Motor neuron (in vitro differentiated cells): ENCODE measurements at regions not wholly inside any gene's neighbourhood (a gene's known extent, or its start where the extent isn't known, plus 50 kb on each side); places are given as distances from the start of the nearest gene placed in this dataset.

Experiments
- ATAC-seq, 8 experiments: fragments of 200-7000 bp; cut with Tn5 transposase; replicated peaks in 6 of 8; 2 replicates each; pipeline ENCODE4 v1.8.0; 2021; ENCODE audit warnings: mild to moderate bottlenecking in 8 of 8, moderate library complexity in 8 of 8
- H3K27ac ChIP-seq, 2 donors: fragments of 250-450 bp; sonication (Bioruptor Pico); 2 replicates each; pipeline ENCODE4 v1.9.0; 2021; ENCODE audit warnings: antibody characterized with exemption in 2 of 2, mild to moderate bottlenecking in 2 of 2, moderate library complexity in 1 of 2
- H3K4me1 ChIP-seq, 2 donors: fragments of 250-450 bp; sonication (Bioruptor Pico); replicated peaks in 1 of 2; 2 replicates each; pipeline ENCODE4 v1.6.1; 2021; ENCODE audit warnings: antibody characterized with exemption in 2 of 2, mild to moderate bottlenecking in 2 of 2, moderate library complexity in 1 of 2
- H3K4me3 ChIP-seq, 5 donors: fragments of 250-450 bp; sonication (Bioruptor Pico); 2 replicates each; pipeline ENCODE4 v1.9.0; 2021; ENCODE audit warnings: antibody characterized with exemption in 5 of 5, mild to moderate bottlenecking in 5 of 5, moderate library complexity in 4 of 5
- WGBS, 10 experiments: fragments of 450-650 bp; shearing (Covaris generic); methylation state at CpG; one replicate each; pipeline ENCODE4 v1.0.0; 2022; 5-methylcytosine and 5-hydroxymethylcytosine counted together
- in situ Hi-C, 9 experiments: fragments of 400-800 bp; cut with MboI; loops; one replicate each; pipeline ENCODE4 v1.15.0; 2021; ENCODE audit warnings: low sequenced_read_pairs in 9 of 9, low pct_unique_long_range_greater_than_20kb in 2 of 9; ENCODE audit not compliant: unreplicated experiment in 9 of 9

DNA sequence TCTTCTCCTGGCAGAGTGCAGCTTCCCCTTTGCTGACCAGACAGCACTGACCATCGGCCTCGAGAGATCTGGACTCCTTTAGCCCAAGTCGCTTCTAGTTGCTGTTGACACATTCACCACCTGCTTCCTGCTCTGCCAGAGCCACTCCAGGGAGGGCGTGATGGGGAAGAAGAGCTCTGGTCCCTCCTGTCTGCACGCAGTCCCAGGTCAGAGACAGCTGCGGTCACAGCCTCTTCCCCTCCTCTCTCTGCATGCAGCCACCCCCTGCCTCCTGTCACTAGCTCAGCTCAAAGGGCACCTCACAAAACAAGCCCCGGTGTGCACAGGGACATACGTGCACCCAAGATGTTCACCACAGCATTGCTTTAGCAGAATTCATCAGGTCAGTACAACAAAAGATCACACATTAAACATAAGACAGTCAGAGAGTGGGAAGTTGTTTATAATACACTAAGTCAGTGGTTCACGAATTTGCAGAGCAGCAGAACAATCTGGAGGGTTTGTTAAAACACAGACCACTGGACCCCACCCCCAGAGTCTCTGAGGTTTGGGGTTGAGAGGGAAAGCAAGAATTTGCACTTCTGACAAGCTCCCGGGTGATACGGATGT lies 132.9 kb downstream of the SYF2 start:
- ATAC-seq: peak in 5 of 8 experiments; percentile 54 to 73 (median 70)
- in situ Hi-C loops: no loop called here
- H3K4me1 ChIP-seq: peaks cover 0 to 8% of the 10 kb centered on the region in 2 donors
- H3K27ac ChIP-seq: no peak overlapping the region
- no peak overlapping the region for H3K4me3 ChIP-seq
- 7 to 71% (median 29%) methylated on average over 3 to 8 of the region's 11 CpGs; no CpG with 5 or more reads in 1 of the 10 experiments for WGBS, 10 experiments

DNA sequence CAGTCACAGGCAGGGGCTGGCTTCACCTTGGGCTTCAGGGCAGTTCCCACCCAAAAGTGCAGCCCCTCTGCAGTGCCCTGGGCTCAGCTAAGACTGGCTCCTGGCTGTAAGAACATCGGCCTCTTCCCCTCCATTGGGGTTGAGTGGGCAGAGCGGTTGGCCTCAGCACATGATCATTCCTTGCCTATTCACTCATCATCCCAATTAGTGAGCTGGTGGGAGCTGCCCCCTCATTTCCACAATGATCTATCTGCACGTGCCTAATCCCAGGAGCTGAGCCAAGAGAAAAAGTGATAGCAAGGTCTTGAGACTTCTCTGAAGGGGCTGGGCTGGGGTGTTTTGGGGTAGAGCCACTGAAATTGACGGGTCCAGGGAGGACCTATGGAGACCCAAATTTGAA lies 133.6 kb downstream of the SYF2 start:
- ATAC-seq: no peak
- in situ Hi-C loops: no loop called here
- Histone ChIP-seq H3K27ac (no peak overlapping the region), H3K4me1 (peaks cover 0 to 8% of the 10 kb centered on the region in 2 donors), H3K4me3 (no peak overlapping the region)
- 13 to 67% (median 56%) methylated on average over 1 to 3 of the region's 4 CpGs; no CpG with 5 or more reads in 6 of the 10 experiments for WGBS, 10 experiments

DNA sequence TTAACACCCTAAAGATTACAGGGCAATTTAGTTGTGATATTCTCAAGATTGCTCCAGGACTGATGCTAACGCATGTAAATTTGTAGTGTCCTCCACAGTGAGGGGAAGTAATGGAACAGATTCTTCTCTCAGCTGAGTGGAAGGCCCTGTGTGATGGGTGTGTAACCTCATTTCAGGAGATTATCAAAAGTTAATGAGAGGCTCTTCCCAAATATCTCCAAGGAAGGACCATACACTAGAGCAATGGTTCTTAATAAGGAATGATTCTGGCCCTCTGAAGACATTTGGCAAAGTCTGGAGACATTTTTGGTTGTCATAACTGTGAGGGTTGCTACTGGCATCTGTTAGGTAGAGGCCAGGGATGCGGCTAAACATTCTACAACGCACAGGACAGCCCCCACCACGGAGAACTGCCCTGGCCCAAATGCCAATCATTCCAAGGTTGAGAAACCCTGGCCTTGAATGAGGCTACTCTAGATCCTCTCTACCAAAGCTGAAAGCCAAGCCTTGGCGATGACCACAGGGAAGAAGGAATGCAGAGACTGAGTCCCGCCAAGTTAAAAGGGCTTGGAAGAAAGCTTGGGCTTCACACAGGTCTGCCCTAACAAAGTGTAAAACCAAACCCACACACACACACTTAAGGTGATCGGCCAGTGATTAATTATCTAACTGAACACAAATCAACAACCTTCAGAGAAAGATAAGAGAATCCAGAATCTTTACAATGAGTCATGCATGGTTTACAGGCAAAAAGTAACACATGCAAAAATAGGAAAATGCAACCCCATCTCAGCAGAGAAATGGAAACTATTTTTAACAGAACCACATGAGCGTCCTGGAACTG lies 135.8 kb downstream of the SYF2 start:
- H3K4me1 ChIP-seq: peaks cover 0 to 8% of the 10 kb centered on the region in 2 donors
- H3K4me3 ChIP-seq: no peak overlapping the region
- ATAC-seq: no peak
- 32 to 100% (median 77%) methylated on average over 1 to 8 of the region's 8 CpGs for WGBS, 10 experiments
- in situ Hi-C loops: no loop called here
- H3K27ac ChIP-seq: no peak overlapping the region

DNA sequence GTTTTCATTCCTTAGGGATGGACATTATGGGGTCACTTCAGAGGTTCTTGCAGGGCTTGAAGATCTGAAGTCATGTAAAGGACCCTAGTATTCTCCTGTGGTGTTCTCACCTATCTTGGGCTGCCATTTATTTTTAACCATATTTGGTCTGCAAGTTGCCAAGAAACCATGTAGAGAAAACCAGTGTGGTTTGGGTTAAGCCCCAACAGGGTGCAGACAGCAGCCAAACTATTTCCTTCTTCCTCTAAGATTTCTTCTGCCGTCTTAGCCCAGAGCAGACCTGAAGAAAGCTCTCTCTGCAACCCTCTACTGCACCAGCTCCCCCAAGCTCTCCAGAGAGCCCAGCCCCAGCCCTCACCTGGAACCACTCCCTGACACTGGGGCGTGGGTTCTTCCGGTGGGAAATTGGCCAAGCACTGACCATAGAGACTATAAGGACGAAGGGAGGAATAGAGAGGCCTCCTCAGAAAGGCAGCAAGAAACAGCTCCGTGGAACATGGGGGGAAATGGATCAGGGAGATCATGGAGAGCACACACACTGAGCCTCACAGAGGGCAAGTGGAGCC lies 136.6 kb downstream of the SYF2 start:
- WGBS, 10 experiments: 31 to 100% (median 79%) methylated on average over 2 to 5 of the region's 5 CpGs; no CpG with 5 or more reads in 2 of the 10 experiments
- Histone ChIP-seq H3K4me1 (peaks cover 6 to 11% of the 10 kb centered on the region in 2 donors), H3K27ac (no peak overlapping the region), H3K4me3 (no peak overlapping the region)
- in situ Hi-C loops: no loop called here
- no peak for ATAC-seq

DNA sequence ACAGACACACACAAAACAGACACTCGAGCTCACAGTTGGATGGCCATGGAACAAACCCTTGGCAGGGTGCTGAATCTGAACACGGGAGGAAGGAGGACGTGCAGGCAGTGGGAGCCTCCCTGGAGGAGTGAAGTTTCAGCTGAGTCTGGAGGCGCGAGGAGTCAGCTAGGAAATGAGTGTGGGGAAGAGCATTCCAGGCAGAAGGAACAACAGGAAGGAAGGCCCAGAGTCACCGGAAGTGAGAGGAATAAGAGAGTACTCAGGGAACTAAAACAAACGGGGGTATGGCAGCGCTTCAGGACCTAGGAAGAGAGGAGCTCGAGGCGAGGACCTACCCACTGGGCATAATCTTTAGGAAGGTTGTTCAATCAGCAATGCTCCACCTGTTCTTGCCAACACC lies 137.3 kb downstream of the SYF2 start:
- H3K4me1 ChIP-seq: peaks cover 7 to 14% of the 10 kb centered on the region in 2 donors
- in situ Hi-C loops: no loop called here
- WGBS, 10 experiments: 53 to 100% (median 70%) methylated on average over 1 to 10 of the region's 10 CpGs; no CpG with 5 or more reads in 1 of the 10 experiments
- no peak for ATAC-seq
- no peak overlapping the region for H3K27ac ChIP-seq
- H3K4me3 ChIP-seq: no peak overlapping the region

DNA sequence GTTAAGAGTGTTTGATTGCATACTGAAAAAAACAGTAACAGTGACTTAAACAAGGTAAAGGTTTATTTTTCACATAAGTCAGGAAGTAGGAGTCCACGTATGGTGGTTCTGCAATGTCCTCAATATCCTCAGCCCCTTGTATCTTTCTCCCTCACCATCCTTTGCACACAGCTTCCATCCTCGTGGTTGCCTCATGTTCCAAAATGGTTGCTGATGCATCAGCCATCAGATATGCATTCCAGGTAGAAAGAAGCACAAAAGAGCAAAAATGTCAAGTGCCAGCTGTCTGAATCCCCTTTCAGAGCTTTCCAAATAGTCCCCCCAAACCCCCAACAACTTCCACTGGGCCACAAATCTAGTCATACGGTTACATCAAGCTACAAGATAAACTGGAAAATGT lies 138.1 kb downstream of the SYF2 start:
- ATAC-seq: no peak
- in situ Hi-C loops: no loop called here
- Histone ChIP-seq H3K4me3 (no peak overlapping the region), H3K27ac (no peak overlapping the region), H3K4me1 (peaks cover 10 to 17% of the 10 kb centered on the region in 2 donors)
- WGBS, 10 experiments: 20 to 100% (median 67%) methylated on average over 1 to 3 of the region's 3 CpGs

DNA sequence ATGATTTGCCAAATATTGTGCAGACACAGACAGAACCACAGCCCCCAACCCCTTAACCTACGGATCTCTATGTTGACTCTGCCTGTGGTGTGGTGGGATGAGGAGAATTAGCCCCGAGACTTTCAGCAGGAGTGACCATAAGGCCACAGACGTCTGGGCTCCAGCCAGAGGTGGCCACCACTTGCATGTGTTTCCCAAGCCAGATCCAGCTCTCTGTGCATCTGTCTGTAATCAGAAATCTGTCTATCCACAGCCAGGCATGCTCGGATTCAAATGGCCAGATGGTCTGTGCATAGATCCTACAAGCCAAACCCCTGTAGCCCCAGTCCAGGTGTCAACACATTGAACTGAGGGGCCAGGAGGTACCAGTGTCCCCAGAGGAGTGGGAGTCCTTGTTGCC lies 140.6 kb downstream of the SYF2 start:
- in situ Hi-C loops: no loop called here
- Histone ChIP-seq H3K4me3 (no peak overlapping the region), H3K27ac (no peak overlapping the region), H3K4me1 (peaks cover 10 to 15% of the 10 kb centered on the region in 2 donors)
- 67 to 100% (median 84%) methylated on average over 1 to 3 of the region's 4 CpGs; no CpG with 5 or more reads in 6 of the 10 experiments for WGBS, 10 experiments
- no peak for ATAC-seq

DNA sequence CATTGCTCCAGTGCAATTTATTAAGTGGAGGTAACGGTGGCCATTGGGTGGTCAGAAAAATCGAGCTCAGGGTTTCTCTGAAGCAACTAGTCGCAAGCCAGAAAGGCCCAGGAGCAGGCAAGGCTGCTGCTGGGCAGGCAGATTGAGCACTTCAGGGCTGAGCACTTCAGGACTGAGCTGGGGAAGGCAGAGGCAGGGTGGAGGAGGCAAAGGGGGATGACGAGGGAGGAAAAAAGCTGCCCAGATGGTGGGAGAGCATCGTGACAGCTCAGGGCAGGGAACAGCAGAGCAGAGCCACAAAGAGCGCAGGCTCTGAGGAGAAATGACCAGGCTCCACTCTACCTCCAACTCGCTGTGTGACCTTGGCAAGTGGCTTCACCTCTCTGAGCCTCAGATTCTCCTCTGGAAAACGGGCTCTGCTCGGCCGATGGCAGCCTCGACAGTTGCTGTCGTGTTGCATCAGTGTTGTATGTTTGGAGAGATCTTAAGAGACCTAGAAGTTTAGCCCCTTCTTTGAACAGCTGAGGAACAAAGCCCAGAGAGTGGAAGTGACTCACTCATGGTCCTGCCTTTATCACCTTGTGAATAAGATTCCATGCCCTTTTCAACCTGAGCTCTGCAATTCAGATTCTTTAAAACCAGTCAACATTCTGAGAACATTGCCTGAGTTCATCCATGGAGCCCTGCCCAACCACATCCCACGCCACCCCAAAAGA lies 141.4 kb downstream of the SYF2 start:
- H3K4me1 ChIP-seq: peaks cover 10 to 15% of the 10 kb centered on the region in 2 donors
- in situ Hi-C loops: no loop called here
- 44 to 100% (median 68%) methylated on average over 1 to 12 of the region's 13 CpGs; no CpG with 5 or more reads in 1 of the 10 experiments for WGBS, 10 experiments
- peak in 6 of 8 experiments; percentile 11 to 73 (median 32) for ATAC-seq
- no peak overlapping the region for H3K4me3 ChIP-seq
- no peak overlapping the region for H3K27ac ChIP-seq

DNA sequence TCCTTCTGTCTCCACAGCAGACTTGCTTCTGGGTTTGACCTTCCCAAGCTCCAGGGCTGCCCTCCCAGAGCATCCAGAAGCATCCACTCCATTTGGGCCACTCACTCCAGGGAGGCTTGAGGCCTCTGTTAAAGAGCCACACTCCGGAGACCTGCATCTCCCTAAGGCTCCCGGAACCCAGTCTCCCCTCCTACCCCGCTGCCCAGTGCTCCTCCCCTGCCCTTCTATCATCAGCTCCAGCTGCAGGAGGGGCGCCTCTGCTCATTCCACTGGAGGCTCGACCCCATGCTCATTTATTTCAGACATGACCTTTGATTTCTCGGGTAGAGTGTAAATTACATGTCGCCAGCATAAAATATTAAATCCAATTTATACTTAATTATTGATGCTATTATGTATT lies 142.5 kb downstream of the SYF2 start:
- in situ Hi-C loops: no loop called here
- Histone ChIP-seq H3K27ac (peak overlapping the region in 1 of 2 donors; percentile 4), H3K4me1 (peaks cover 10 to 15% of the 10 kb centered on the region in 2 donors), H3K4me3 (no peak overlapping the region)
- 57 to 78% (median 62%) methylated on average over 1 to 7 of the region's 7 CpGs; no CpG with 5 or more reads in 4 of the 10 experiments for WGBS, 10 experiments
- peak in 5 of 8 experiments; percentile 57 to 74 (median 66) for ATAC-seq

DNA sequence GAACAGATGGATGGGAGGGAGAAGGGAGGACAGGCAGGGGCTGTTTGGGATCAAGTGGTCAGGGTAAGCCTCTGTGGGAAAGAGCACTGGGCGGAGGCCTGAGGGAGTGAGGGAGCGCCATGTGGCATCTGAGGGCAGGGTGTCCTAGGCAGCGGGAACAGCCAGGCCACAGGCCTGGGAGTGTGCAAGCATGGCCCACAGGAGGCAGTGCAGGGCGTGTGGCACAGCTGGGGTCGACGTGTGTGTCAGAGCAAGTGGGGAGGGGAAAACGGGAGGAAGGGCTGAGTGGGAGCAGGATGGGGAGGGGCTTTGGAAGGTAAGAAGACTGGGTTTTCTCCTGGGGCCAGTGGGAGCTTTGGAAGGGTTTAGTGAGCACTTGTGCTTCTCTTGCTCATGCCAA lies 143.4 kb downstream of the SYF2 start:
- H3K27ac ChIP-seq: no peak overlapping the region
- ATAC-seq: no peak
- WGBS, 10 experiments: 60 to 100% (median 99%) methylated on average over 1 to 4 of the region's 7 CpGs; no CpG with 5 or more reads in 4 of the 10 experiments
- H3K4me3 ChIP-seq: no peak overlapping the region
- in situ Hi-C loops: no loop called here
- H3K4me1 ChIP-seq: peaks cover 13 to 19% of the 10 kb centered on the region in 2 donors

DNA sequence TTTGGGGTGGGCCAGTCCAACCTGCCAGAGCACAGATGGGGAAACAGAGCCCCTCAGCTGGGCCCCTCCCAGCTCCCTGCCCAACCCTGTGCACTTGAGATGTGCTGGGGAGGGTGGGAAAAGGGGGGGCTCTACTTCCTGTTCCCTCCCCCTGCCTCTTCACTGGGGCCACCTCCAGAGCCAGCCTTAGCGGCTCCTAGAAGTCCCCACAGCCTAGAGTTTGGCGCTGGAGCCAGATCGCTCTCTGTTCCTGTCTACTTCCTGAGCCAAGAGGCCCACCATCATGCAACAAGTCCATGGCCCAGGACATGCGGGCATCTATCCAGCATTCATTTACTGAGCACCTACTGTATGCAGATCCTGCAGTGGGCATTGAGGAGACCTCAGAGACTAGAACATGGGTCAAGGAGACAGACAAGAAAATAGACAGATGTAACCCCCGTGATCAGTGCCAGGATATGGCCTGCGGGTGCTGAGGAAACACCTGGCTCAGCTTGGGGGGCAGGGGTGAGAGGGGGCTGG lies 144.1 kb downstream of the SYF2 start:
- H3K4me1 ChIP-seq: peaks cover 16 to 22% of the 10 kb centered on the region in 2 donors
- no peak for ATAC-seq
- in situ Hi-C loops: no loop called here
- no peak overlapping the region for H3K4me3 ChIP-seq
- no peak overlapping the region for H3K27ac ChIP-seq
- 55 to 93% (median 79%) methylated on average over 4 to 5 of the region's 6 CpGs; no CpG with 5 or more reads in 5 of the 10 experiments for WGBS, 10 experiments

DNA sequence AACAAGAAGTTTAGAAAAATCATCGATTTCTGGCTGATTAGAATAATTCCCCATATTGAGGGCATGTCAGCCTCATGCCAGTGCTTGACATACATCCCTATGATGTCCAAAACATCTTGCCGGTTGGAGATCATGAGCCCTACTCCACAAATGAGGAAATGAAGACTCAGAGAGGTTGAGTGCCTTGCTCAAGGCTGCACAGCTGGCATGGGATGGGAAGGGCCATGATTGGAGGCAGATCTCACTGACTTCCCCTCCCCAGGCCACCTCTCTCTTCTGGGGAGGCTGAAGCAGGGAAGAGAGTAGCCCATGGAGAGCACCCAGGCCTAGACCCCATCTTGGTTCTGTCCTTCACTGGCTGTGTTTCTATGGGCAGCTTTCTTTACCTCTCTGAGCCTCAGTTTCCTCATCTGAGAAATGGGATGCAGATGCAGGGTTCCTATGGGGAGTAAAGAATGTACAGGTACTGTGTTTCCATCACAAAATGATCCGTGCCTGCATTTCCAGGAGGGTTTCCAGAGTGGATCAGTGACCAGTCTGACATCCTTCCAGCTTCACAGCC lies 145.7 kb downstream of the SYF2 start:
- no peak overlapping the region for H3K4me3 ChIP-seq
- H3K4me1 ChIP-seq: peaks cover 16 to 22% of the 10 kb centered on the region in 2 donors
- H3K27ac ChIP-seq: no peak overlapping the region
- in situ Hi-C loops: no loop called here
- WGBS, 10 experiments: 20 to 76% (median 51%) methylated on average over 1 to 3 of the region's 3 CpGs; no CpG with 5 or more reads in 2 of the 10 experiments
- no peak for ATAC-seq
